ENCODE measurements at regions not wholly inside any gene's neighbourhood (a gene's known extent, or its start where the extent isn't known, plus 50 kb on each side); places are given as distances from the start of the nearest gene placed in this dataset.
"Not testable (repeated sequence)": the region's sequence is repeated elsewhere in the genome, so short reads cannot be mapped to it uniquely, and the experiment has no call there.

DNA sequence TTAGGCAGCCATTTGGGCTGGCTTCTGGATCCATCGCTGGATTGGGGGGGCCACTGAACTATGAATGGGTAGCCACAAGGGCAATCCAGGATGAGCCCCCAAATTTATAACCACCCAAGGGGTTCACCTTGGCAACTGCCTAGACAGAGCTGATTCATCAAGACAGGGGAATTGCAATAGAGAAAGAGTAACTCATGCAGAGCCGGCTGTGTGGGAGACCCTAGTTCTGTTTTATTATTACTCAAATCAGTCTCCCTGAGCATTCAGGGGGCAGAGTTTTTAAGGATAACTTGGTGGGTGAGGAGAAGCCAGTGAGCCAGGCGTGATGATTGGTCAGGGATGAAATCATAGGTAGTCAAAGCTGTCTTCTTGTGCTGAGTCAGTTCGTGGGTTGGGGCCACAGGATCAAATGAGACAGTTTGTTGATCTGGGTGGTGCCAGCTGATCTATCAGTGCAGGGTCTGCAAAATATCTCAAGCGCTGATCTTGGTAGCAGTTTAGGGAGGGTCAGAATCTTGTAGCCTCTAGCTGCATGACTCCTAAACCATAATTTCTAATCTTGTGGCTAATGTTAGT lies 57.9 kb downstream of the DNAJB9 start:
- no peaks in the 10 kb centered on the region for H3K36me3 ChIP-seq (ENCODE audit: insufficient read depth, low read length)
- no peak overlapping the region for H3K9ac ChIP-seq (ENCODE audit: low read depth, low read length)
- no peaks in the 10 kb centered on the region for H3K4me1 ChIP-seq (ENCODE audit: insufficient read depth, low read length)
- H3K9me3 ChIP-seq (ENCODE audit: control insufficient read depth, insufficient read depth, low read length): no peaks in the 10 kb centered on the region; the same call in 1 of the 2 replicates

DNA sequence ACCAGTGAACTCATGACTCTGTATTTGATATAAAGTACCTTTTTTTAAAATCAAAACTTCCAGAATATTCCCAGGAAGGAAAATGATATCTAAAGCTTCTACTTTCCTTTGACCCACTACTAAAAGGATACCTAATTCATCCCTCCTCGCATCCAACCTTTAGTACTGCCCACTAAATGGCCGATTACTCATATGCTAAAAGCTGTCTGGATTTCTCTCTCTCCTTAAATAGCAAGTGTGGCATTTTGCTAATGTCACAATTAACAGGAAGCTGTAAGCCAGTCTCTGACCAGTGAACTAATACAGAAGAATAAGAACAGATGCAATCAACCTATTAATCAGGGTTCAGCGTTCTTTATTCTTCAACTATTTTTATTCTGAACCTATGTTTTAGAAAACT lies 59.0 kb downstream of the DNAJB9 start:
- Histone ChIP-seq H3K36me3 (ENCODE audit: insufficient read depth, low read length) (no peaks in the 10 kb centered on the region), H3K9ac (ENCODE audit: low read depth, low read length) (no peak overlapping the region), H3K9me3 (ENCODE audit: control insufficient read depth, insufficient read depth, low read length) (no peaks in the 10 kb centered on the region; the same call in 1 of the 2 replicates), H3K4me1 (ENCODE audit: insufficient read depth, low read length) (no peaks in the 10 kb centered on the region)

DNA sequence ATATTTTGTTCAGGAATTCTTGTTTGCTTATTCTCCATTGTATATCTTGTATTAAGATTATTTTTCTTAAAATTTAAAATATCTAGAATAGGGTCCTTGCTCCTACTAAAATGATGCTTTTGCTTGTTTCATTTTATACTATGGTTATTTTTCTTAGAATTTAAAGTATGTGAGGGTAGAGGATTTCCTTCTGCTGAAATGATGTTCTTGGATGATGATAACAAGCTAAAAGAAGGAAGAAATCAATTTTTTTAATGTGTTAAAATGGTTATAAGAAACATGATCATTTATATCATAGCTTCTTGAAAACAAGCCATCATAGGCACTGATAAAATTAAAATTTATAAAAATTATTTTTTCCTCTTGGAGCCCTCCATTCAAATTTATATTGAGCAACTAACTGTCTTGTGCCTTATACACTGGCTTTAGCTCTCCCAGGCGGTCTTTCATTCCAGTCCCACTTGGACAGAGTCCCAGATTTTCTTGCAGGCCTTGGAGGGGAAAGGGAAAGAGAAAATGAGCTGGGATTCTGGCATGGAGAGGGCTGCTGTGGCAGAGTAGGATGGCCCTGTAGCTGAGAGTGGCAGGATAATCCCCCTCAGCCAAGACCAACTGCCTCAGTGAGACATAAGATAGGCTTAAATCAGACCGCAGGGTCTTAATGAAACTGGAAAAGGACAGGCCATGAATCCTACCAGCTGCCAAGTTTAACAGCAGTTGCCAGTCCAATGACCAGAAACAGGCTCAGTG lies 60.2 kb downstream of the DNAJB9 start:
- Histone ChIP-seq H3K4me1 (ENCODE audit: insufficient read depth, low read length) (no peaks in the 10 kb centered on the region), H3K36me3 (ENCODE audit: insufficient read depth, low read length) (no peaks in the 10 kb centered on the region), H3K9me3 (ENCODE audit: control insufficient read depth, insufficient read depth, low read length) (no peaks in the 10 kb centered on the region; the same call in 1 of the 2 replicates), H3K9ac (ENCODE audit: low read depth, low read length) (no peak overlapping the region)

DNA sequence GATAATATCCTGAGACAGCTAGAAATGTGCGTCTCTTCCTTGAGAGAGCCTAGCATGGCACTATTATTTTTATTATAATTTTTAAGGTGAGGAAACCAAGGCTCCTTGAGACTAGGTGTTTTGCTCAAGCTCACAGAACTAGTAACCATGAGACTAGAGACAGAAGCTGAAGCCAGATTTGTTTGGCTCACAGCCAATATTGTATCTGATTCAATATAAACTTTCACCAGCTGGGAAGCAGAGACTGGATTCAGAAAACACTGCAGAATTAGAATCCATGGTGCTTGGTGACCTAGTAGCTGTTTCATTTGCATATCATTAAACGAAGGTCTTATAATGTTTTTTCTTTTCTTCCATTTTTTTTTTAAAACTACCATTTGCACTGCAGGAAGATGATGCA lies 64.4 kb downstream of the DNAJB9 start:
- no peaks in the 10 kb centered on the region for H3K4me1 ChIP-seq (ENCODE audit: insufficient read depth, low read length)
- H3K36me3 ChIP-seq (ENCODE audit: insufficient read depth, low read length): no peaks in the 10 kb centered on the region
- no peak overlapping the region for H3K9ac ChIP-seq (ENCODE audit: low read depth, low read length)
- H3K9me3 ChIP-seq (ENCODE audit: control insufficient read depth, insufficient read depth, low read length): no peaks in the 10 kb centered on the region

DNA sequence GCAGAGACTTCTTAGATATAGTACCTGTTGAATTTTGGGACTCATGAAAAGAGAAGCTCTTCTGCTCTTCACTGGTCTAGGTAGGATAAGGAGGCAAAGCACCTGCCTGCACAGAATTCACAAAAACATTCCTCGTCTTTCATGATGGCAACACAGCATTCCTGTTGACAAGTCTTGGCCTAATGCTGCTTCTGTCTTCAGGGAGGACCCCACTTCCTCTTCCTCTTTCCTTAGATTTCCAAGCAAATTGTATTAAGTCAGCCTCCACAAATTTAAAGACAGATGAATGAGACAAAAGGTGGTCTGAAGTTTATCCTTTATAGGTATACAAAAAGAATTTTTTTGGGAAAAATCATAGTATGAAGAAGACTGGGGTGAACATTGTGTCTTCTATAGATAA lies 64.9 kb downstream of the DNAJB9 start:
- no peak overlapping the region for H3K9ac ChIP-seq (ENCODE audit: low read depth, low read length)
- H3K36me3 ChIP-seq (ENCODE audit: insufficient read depth, low read length): no peaks in the 10 kb centered on the region
- no peaks in the 10 kb centered on the region for H3K9me3 ChIP-seq (ENCODE audit: control insufficient read depth, insufficient read depth, low read length)
- no peaks in the 10 kb centered on the region for H3K4me1 ChIP-seq (ENCODE audit: insufficient read depth, low read length)

DNA sequence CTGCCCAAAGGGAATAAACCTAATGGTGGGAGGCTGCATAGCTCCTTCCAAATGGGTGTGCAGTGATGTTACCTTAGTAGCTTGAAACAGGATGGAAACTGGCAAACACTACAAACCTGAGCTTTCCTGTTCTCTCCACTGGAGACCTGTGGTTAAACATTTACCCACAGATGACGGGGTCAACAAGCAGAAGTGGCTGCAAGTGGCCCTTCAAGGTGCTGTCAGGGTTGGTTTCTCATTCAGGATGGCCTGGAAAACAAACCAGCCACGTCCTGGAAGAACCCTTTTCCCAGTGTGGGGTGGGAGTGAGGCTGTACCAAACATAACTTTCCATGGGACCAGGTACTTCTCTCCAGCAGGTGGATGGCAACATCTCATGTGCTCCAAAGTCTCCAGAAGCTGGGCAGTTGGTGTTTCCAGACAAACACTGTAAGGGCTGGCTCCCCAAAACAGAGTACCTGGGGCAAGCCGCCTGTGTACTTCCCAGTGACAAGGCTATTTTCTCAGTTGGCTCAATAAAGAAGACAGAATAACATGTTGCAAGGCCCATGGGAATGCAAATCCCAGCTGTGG lies 67.5 kb downstream of the DNAJB9 start:
- Histone ChIP-seq H3K36me3 (ENCODE audit: insufficient read depth, low read length) (no peaks in the 10 kb centered on the region), H3K9me3 (ENCODE audit: control insufficient read depth, insufficient read depth, low read length) (no peaks in the 10 kb centered on the region), H3K9ac (ENCODE audit: low read depth, low read length) (no peak overlapping the region), H3K4me1 (ENCODE audit: insufficient read depth, low read length) (no peaks in the 10 kb centered on the region)

DNA sequence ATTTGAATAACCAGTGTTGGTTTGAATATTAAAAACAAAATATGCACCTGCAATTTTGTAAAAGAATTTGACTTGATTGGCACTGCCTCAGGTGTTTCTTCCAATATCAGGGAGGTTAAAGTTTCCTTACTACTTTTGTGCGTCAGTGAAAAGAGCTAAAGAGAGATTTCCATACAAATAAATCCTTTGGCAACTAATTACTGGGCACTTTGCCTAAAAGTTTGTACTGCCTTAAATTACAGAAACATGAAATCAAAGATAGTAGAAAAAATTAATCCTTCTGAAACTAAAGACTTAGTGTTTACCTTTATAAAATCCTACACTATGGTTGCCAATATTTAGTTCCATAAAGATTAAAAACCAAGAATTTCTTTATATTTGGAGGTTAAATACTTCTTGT lies 72.5 kb downstream of the DNAJB9 start:
- Histone ChIP-seq H3K4me1 (ENCODE audit: insufficient read depth, low read length) (no peaks in the 10 kb centered on the region), H3K36me3 (ENCODE audit: insufficient read depth, low read length) (no peaks in the 10 kb centered on the region), H3K9me3 (ENCODE audit: control insufficient read depth, insufficient read depth, low read length) (no peaks in the 10 kb centered on the region), H3K9ac (ENCODE audit: low read depth, low read length) (no peak overlapping the region)

DNA sequence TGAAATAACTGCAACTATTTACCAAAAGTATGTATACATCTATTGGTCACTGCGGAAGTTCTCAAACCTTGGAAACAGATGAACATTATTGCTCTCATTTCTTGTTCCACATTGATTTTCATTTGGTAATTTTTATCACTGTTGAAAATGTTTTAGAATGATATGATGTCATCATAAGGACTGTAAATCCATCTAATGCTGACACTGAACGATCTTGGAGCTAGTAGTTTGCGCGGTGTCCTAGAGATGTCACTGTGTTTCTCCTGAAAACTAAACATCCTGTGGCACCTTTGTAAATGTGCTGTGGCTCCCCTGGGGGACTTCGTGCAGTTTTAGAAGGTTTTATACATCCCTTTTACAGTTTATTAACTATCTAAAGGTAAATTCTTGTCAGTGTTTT lies 73.5 kb downstream of the DNAJB9 start:
- H3K9ac ChIP-seq (ENCODE audit: low read depth, low read length): no peak overlapping the region
- H3K9me3 ChIP-seq (ENCODE audit: control insufficient read depth, insufficient read depth, low read length): no peaks in the 10 kb centered on the region
- no peaks in the 10 kb centered on the region for H3K36me3 ChIP-seq (ENCODE audit: insufficient read depth, low read length)
- H3K4me1 ChIP-seq (ENCODE audit: insufficient read depth, low read length): no peaks in the 10 kb centered on the region

DNA sequence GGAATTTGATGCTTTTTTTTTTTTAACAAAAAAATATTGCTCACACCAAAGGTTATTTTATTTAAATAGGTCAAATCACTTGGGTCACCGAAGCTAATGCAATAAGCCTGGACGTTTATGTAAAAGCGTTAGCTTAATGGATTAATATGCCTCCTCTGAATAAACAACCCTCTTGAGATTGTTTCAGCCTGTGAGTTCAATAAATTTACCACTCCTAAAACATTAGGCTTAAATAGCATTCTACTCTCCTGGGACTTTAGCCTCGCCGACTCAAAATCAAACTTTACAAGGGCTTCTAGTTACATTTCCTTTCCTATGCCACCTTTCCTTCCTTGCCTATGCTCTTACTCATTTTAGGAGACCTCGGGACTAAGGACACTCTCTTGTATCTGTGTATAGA lies 79.3 kb downstream of the DNAJB9 start:
- no peaks in the 10 kb centered on the region for H3K9me3 ChIP-seq (ENCODE audit: control insufficient read depth, insufficient read depth, low read length)
- no peaks in the 10 kb centered on the region for H3K4me1 ChIP-seq (ENCODE audit: insufficient read depth, low read length)
- no peaks in the 10 kb centered on the region for H3K36me3 ChIP-seq (ENCODE audit: insufficient read depth, low read length)
- H3K9ac ChIP-seq (ENCODE audit: low read depth, low read length): no peak overlapping the region

DNA sequence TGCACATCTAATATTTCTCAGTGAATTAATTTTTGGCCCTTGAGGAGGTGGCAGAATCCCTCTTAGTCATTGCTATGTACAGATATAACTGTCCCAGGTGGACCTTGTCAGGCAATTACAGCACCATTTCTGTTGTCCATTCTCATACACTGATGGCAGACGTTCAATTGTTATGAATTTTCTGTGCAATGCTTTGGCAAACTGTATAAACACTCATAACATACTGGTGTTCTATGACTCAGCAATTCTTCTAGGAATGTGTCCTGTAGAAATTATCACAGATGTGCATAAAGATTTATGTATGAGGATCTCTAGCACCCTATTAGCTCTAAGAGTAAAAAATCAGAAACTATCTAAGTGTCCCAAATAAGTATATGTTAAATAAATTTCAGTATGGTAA lies 80.8 kb downstream of the DNAJB9 start:
- no peaks in the 10 kb centered on the region for H3K9me3 ChIP-seq (ENCODE audit: control insufficient read depth, insufficient read depth, low read length)
- no peak overlapping the region for H3K9ac ChIP-seq (ENCODE audit: low read depth, low read length)
- H3K4me1 ChIP-seq (ENCODE audit: insufficient read depth, low read length): no peaks in the 10 kb centered on the region
- no peaks in the 10 kb centered on the region for H3K36me3 ChIP-seq (ENCODE audit: insufficient read depth, low read length)

DNA sequence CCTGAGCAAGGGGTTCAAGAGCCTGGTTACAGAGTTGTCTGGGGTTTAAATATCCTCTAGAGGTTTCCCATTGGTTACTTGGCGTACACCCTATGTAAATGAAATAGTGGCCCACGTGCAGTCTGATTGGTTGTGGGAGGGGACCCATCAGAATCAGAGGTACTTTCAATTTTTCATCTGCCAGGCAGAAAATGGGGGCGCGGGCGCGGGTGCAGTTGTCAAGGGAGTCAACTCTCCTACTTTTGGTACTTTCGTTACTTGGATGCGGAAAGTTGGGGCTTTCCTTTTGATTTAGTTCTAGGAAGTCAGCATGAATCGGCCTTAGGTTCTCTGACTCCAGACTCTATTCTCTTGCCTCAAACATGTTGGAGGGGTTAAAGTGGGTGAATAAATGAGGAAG lies 83.2 kb downstream of the DNAJB9 start:
- Histone ChIP-seq H3K4me1 (ENCODE audit: insufficient read depth, low read length) (no peaks in the 10 kb centered on the region), H3K9ac (ENCODE audit: low read depth, low read length) (no peak overlapping the region), H3K9me3 (ENCODE audit: control insufficient read depth, insufficient read depth, low read length) (no peaks in the 10 kb centered on the region), H3K36me3 (ENCODE audit: insufficient read depth, low read length) (no peaks in the 10 kb centered on the region)

DNA sequence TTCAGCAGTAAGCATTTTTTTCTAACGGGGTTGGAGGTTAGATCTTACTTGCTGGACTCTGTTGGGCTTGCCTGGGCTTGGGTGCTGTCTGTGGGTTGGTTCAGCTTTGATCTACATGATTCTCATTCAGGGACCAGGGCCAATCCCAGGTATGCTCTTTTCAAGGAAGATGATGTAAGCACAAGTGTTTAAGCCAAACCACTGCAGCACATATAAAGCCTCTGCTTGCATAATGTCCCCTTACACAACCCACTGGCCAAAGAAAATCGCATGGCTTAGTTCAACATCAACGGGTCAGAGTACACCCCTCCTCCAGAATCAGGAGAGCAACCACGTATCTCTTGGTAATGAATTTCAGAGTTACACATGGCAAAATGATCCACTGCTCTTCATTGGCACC lies 83.9 kb downstream of the DNAJB9 start:
- no peaks in the 10 kb centered on the region for H3K4me1 ChIP-seq (ENCODE audit: insufficient read depth, low read length)
- no peaks in the 10 kb centered on the region for H3K36me3 ChIP-seq (ENCODE audit: insufficient read depth, low read length)
- H3K9ac ChIP-seq (ENCODE audit: low read depth, low read length): no peak overlapping the region
- H3K9me3 ChIP-seq (ENCODE audit: control insufficient read depth, insufficient read depth, low read length): no peaks in the 10 kb centered on the region

DNA sequence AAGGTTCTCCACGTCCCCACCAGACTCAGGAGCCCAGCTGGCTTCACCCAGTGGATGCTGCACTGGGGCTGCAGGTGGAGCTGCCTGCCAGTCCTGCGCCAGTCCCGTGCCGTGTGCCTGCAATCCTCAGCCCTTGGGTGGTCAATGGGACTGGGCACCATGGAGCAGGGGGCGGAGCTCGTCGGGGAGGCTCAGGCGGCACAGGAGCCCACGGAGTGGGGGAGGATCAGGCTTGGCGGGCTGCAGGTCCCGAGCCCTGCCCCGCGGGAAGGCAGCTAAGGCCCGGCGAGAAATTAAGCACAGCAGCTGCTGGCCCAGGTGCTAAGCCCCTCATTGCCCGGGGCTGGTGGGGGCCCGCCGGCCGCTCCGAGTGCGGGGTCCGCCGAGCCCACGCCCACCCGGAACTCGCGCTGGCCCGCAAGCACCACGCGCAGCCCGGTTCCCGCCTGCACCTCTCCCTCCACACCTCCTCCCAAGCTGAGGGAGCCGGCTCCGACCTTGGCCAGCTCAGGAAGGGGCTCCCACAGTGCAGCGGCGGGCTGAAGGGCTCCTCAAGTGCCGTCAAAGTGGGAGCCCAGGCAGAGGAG lies 87.6 kb downstream of the DNAJB9 start:
- H3K9ac ChIP-seq (ENCODE audit: low read depth, low read length); H3K4me1 ChIP-seq (ENCODE audit: insufficient read depth, low read length); H3K36me3 ChIP-seq (ENCODE audit: insufficient read depth, low read length); H3K9me3 ChIP-seq (ENCODE audit: control insufficient read depth, insufficient read depth, low read length): not testable (repeated sequence)

DNA sequence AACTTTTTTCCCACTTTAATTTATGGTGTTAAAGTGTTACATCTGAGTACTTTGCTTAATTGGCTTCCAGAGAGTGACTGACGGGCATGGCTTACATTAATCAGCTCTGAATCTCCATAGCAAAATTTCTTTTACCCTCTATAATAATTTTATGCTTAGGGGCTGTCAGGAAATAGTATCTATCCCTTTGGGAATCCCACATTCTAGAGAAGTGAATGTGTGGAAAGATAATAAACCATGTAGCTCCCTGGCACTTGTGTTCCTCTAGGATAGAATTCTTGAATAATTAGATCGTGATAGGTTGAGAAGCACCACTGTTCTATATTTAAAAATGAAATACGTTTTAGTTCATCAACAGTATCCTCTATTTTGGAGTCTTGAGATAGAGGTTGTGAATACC lies 89.6 kb downstream of the DNAJB9 start:
- no peak overlapping the region for H3K9ac ChIP-seq (ENCODE audit: low read depth, low read length)
- H3K36me3 ChIP-seq (ENCODE audit: insufficient read depth, low read length): no peaks in the 10 kb centered on the region
- H3K4me1 ChIP-seq (ENCODE audit: insufficient read depth, low read length): no peaks in the 10 kb centered on the region
- H3K9me3 ChIP-seq (ENCODE audit: control insufficient read depth, insufficient read depth, low read length): no peaks in the 10 kb centered on the region

DNA sequence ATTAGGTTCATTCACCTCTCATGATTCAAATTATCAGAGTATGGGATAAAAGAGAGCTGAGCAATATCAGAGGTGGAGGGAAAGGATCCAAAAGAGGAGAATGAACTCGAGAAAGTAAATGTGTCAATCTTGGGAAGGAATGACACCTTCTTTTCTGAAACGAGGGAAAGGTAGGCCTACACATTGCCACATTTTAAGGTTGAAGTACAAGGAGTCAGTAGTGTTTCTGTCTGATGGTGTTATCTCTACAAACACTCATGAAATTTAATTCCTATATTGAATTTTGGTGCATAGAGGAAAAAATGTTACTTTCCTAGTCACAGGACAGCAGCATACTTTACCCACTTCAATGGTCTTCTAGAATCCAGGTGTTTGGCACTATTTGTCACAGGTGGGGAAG lies 90.2 kb downstream of the DNAJB9 start:
- Histone ChIP-seq H3K9ac (ENCODE audit: low read depth, low read length) (no peak overlapping the region), H3K4me1 (ENCODE audit: insufficient read depth, low read length) (no peaks in the 10 kb centered on the region), H3K9me3 (ENCODE audit: control insufficient read depth, insufficient read depth, low read length) (no peaks in the 10 kb centered on the region), H3K36me3 (ENCODE audit: insufficient read depth, low read length) (no peaks in the 10 kb centered on the region)
